IMR-90 (cell line): ENCODE measurements at regions not wholly inside any gene's neighbourhood (a gene's known extent, or its start where the extent isn't known, plus 50 kb on each side); places are given as distances from the start of the nearest gene placed in this dataset.
A peak's percentile ranks its signal among the peaks of the same experiment; 100 is the strongest.

ENCODE experiments used
- ATAC-seq: fragments of 200-7000 bp; cut with Tn5 transposase; 2 replicates; pipeline ENCODE4 v1.9.1; 2020; ENCODE audit warnings: low read depth, mild to moderate bottlenecking, moderate library complexity
- BruUV-seq: library from RNA; stranded (reverse); fragments of 400-500 nt; replicated peaks from 2 replicates; lab custom pipeline; 2021; lab: Mats Ljungman, UMichigan
- CTCF ChIA-PET: fragments of 300-600 bp; formaldehyde crosslinking; extraction: SDS; loops from one replicate; lab custom pipeline; 2021; ENCODE audit warnings: antibody characterized with exemption; lab: Yijun Ruan, JAX
- POLR2A ChIA-PET: fragments of 300-600 bp; sonication (Branson Sonifier 250); formaldehyde crosslinking; loops from one replicate; lab custom pipeline; 2022; ENCODE audit warnings: antibody characterized with exemption; ENCODE audit not compliant: unreplicated experiment; lab: Charles Lee
- DNase-seq: peaks from one replicate; pipeline ENCODE4 v3.0.0; 2013
- H2AFZ ChIP-seq: replicated peaks from 2 replicates; pipeline ENCODE3; 2013; ENCODE audit warnings: low read length, mild to moderate bottlenecking; ENCODE audit not compliant: poor library complexity
- H2AK5ac ChIP-seq: 2 replicates; pipeline ENCODE4 v1.6.1; 2013; ENCODE audit warnings: low read depth, low read length, inconsistent platforms
- H2AK9ac ChIP-seq: replicated peaks from 2 replicates; pipeline ENCODE3; 2013; ENCODE audit warnings: mild to moderate bottlenecking, low read depth, low read length, moderate library complexity; ENCODE audit not compliant: poor library complexity
- H2BK120ac ChIP-seq: 2 replicates; pipeline ENCODE4 v1.6.1; 2013; ENCODE audit warnings: low read depth, low read length, inconsistent platforms
- H2BK15ac ChIP-seq: 3 replicates; pipeline ENCODE4 v1.6.1; 2013; ENCODE audit warnings: low read depth, low read length, inconsistent platforms
- H2BK20ac ChIP-seq: 2 replicates; pipeline ENCODE4 v1.6.1; 2013; ENCODE audit warnings: low read depth, mild to moderate bottlenecking, inconsistent platforms, low read length, moderate library complexity
- H2BK5ac ChIP-seq: 2 replicates; pipeline ENCODE4 v1.6.1; 2013; ENCODE audit warnings: mild to moderate bottlenecking, low read depth, low read length, inconsistent platforms; ENCODE audit not compliant: poor library complexity, severe bottlenecking
- H3K14ac ChIP-seq: replicated peaks from 2 replicates; pipeline ENCODE4 v1.6.1; 2013; ENCODE audit warnings: low read depth, low read length, inconsistent platforms
- H3K18ac ChIP-seq: 2 replicates; pipeline ENCODE4 v1.6.1; 2013; ENCODE audit warnings: low read depth, low read length, control low read depth
- H3K23ac ChIP-seq: 2 replicates; pipeline ENCODE4 v1.6.1; 2013; ENCODE audit warnings: low read depth, low read length, inconsistent platforms
- H3K27ac ChIP-seq: 2 replicates; pipeline ENCODE4 v1.5.1; 2013; ENCODE audit warnings: mild to moderate bottlenecking, control low read depth, low read length; ENCODE audit not compliant: insufficient read depth
- H3K27me3 ChIP-seq: 2 replicates; pipeline ENCODE4 v1.6.1; 2013; ENCODE audit warnings: low read length; ENCODE audit not compliant: control insufficient read depth, insufficient read depth
- H3K36me3 ChIP-seq: 2 replicates; pipeline ENCODE4 v1.6.1; 2013; ENCODE audit warnings: low read length, mixed read lengths; ENCODE audit not compliant: control insufficient read depth, insufficient read depth
- H3K4ac ChIP-seq: 2 replicates; pipeline ENCODE4 v1.6.1; 2013; ENCODE audit warnings: low read depth, low read length, inconsistent platforms
- H3K4me1 ChIP-seq: 2 replicates; pipeline ENCODE4 v1.6.1; 2013; ENCODE audit warnings: low read length, mixed read lengths; ENCODE audit not compliant: control insufficient read depth, insufficient read depth
- H3K4me2 ChIP-seq: 2 replicates; pipeline ENCODE4 v1.6.1; 2013; ENCODE audit warnings: low read depth, mild to moderate bottlenecking, control low read depth, low read length, moderate library complexity
- H3K4me3 ChIP-seq: 2 replicates; pipeline ENCODE4 v1.5.1; 2013; ENCODE audit warnings: low read depth, mild to moderate bottlenecking, control low read depth, low read length, moderate library complexity; ENCODE audit not compliant: insufficient read depth
- H3K56ac ChIP-seq: 2 replicates; pipeline ENCODE4 v1.6.1; 2013; ENCODE audit warnings: low read length, inconsistent platforms; ENCODE audit not compliant: insufficient read depth; ENCODE audit errors: extremely low read depth
- H3K79me1 ChIP-seq, 2 experiments: 2 replicates each; pipeline ENCODE4 v1.6.1; 2013; ENCODE audit warnings: low read length in 2 of 2, inconsistent platforms in 1 of 2, low read depth in 1 of 2
- H3K9ac ChIP-seq: 2 replicates; pipeline ENCODE4 v1.6.1; 2013; ENCODE audit warnings: low read depth, low read length, control low read depth
- H3K9me1 ChIP-seq: 2 replicates; pipeline ENCODE4 v1.6.1; 2013; ENCODE audit warnings: low read length, inconsistent platforms; ENCODE audit not compliant: insufficient read depth
- H3K9me3 ChIP-seq: 2 replicates; pipeline ENCODE4 v1.6.1; 2013; ENCODE audit warnings: low read length; ENCODE audit not compliant: control insufficient read depth, insufficient read depth
- H4K20me1 ChIP-seq: 2 replicates; pipeline ENCODE4 v1.6.1; 2013; ENCODE audit warnings: low read length, inconsistent platforms; ENCODE audit not compliant: insufficient read depth
- H4K5ac ChIP-seq: 2 replicates; pipeline ENCODE4 v1.6.1; 2013; ENCODE audit warnings: mild to moderate bottlenecking, low read depth, low read length, control low read depth
- H4K8ac ChIP-seq, 2 experiments: 2 replicates each; pipeline ENCODE4 v1.6.1; 2013; ENCODE audit warnings: low read depth in 2 of 2, low read length in 2 of 2, control low read depth in 1 of 2, inconsistent platforms in 1 of 2
- H4K91ac ChIP-seq: 2 replicates; pipeline ENCODE4 v1.6.1; 2013; ENCODE audit warnings: low read depth, low read length, inconsistent platforms; ENCODE audit not compliant: insufficient read depth
- BHLHE40 ChIP-seq: fragments of 150-350 bp; IDR thresholded peaks from 2 replicates; pipeline ENCODE4 v1.6.1; 2016; ENCODE audit warnings: mild to moderate bottlenecking, low read depth, low read length
- CEBPB ChIP-seq: IDR thresholded peaks from 2 replicates; pipeline ENCODE4 v1.6.1; 2012; ENCODE audit warnings: low read depth, low read length, improper control_type of control experiment
- CHD1 ChIP-seq: IDR thresholded peaks from 2 replicates; pipeline ENCODE4 v1.6.1; 2012; ENCODE audit warnings: low read depth, low read length, improper control_type of control experiment
- FOS ChIP-seq: fragments of 150-350 bp; IDR thresholded peaks from 2 replicates; pipeline ENCODE4 v1.6.1; 2016; ENCODE audit warnings: low read depth, low read length
- MAFK ChIP-seq: IDR thresholded peaks from 2 replicates; pipeline ENCODE4 v1.6.1; 2012; ENCODE audit warnings: low read depth, low read length, improper control_type of control experiment
- MAZ ChIP-seq: IDR thresholded peaks from 2 replicates; pipeline ENCODE4 v1.6.1; 2012; ENCODE audit warnings: low read depth, mild to moderate bottlenecking, low read length, improper control_type of control experiment, moderate library complexity, borderline replicate concordance
- MXI1 ChIP-seq: IDR thresholded peaks from 2 replicates; pipeline ENCODE4 v1.6.1; 2012; ENCODE audit warnings: low read depth, mild to moderate bottlenecking, low read length, moderate library complexity, borderline replicate concordance
- NFE2L2 ChIP-seq: fragments of 150-350 bp; IDR thresholded peaks from 2 replicates; pipeline ENCODE4 v1.6.1; 2016; ENCODE audit warnings: low read depth, mild to moderate bottlenecking, low read length
- POLR2A ChIP-seq: IDR thresholded peaks from 2 replicates; pipeline ENCODE4 v1.6.1; 2012; ENCODE audit warnings: mild to moderate bottlenecking, low read depth, low read length
- RAD21 ChIP-seq: IDR thresholded peaks from 2 replicates; pipeline ENCODE4 v1.6.1; 2012; ENCODE audit warnings: low read length, improper control_type of control experiment
- RCOR1 ChIP-seq: IDR thresholded peaks from 2 replicates; pipeline ENCODE4 v1.6.1; 2012; ENCODE audit warnings: mild to moderate bottlenecking, low read length, improper control_type of control experiment; ENCODE audit not compliant: insufficient replicate concordance
- RFX5 ChIP-seq: IDR thresholded peaks from 2 replicates; pipeline ENCODE4 v1.8.0; 2012; ENCODE audit warnings: low read depth, mild to moderate bottlenecking, low read length, moderate library complexity
- WGBS, 2 experiments: methylation state at CpG; one replicate each; pipeline versions ENCODE4 v1.1.5 to v1.1.7; 2013; ENCODE audit warnings: missing lambda C conversion rate in 2 of 2; ENCODE audit not compliant: insufficient read length in 1 of 2; ENCODE audit errors: extremely low coverage in 2 of 2; 5-methylcytosine and 5-hydroxymethylcytosine counted together
- dilution Hi-C: fragments of 300-500 bp; cut with HindIII; formaldehyde crosslinking; loops from one replicate; pipeline ENCODE4 v1.14.3; 2018; ENCODE audit warnings: low sequenced_read_pairs; ENCODE audit not compliant: unreplicated experiment
- in situ Hi-C: fragments of 300-500 bp; cut with MboI; formaldehyde crosslinking; loops from 3 replicates; pipeline ENCODE4 v1.14.3; 2019; ENCODE audit warnings: low sequenced_read_pairs, inconsistent platforms, mixed read lengths
- intact Hi-C: fragments of 100-400 bp; cut with micrococcal nuclease; formaldehyde crosslinking; loops from 2 replicates; pipeline ENCODE4 v1.10.0; 2022
- TF ChIP-seq, protein P1 (sequence below): fragments of 150-350 bp; IDR thresholded peaks from 2 replicates; pipeline ENCODE4 v1.6.1; 2017; ENCODE audit warnings: mild to moderate bottlenecking, antibody characterized with exemption, low read length, low read depth
- TF ChIP-seq, protein P2 (sequence below): fragments of 150-350 bp; IDR thresholded peaks from 2 replicates; pipeline ENCODE4 v1.6.1; 2016; ENCODE audit warnings: low read depth, mild to moderate bottlenecking, low read length, moderate library complexity, borderline replicate concordance
- TF ChIP-seq, protein P3 (sequence below): conservative IDR thresholded peaks from 2 replicates; pipeline ENCODE4 v1.5.1; 2012; ENCODE audit warnings: mild to moderate bottlenecking, low read depth, low read length, improper control_type of control experiment

DNA sequence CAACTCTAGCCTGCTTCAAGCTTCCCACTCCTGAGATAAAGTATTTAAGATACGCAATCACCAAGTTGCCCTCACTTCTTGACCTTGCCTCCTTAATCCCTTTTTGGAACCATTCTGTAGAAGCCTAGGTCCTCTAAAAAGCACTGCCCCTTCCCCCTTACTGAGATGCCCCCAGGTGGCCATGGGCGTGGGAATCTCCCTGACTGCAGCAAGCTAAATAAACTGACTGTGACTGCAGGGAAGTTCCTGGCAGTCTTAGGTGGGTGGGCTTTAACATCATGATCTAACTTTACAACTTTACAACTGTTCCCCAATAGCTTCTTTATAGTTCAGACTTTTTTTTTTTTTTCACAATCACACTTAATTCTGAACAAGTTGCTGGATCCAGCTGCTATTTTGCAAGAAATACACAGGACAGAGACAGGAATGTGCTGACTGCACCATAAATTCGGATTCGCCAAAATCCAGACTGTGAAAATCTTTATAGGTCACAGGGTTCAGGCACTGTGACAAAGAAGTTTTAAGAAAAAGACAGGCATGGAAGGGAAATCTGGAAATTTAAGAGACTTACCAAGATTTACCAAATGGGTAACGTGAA lies 344.2 kb upstream of the SULF2 start:
- H2BK5ac ChIP-seq, result no peak overlapping the region
- no peak overlapping the region for H3K4ac ChIP-seq
- no peak overlapping the region for H3K18ac ChIP-seq
- CTCF ChIA-PET, result no interaction called here
- no TSS peak for BruUV-seq
- H2BK15ac ChIP-seq, result no peak overlapping the region
- ATAC-seq (no peak), DNase-seq (no peak)
- in situ Hi-C loops, result no loop called here
- no peaks in the 10 kb centered on the region for H3K9me3 ChIP-seq
- no peak overlapping the region for H3K14ac ChIP-seq
- no peaks in the 10 kb centered on the region for H3K79me1 ChIP-seq
- H3K23ac ChIP-seq, result no peak overlapping the region
- no peak overlapping the region for H3K9ac ChIP-seq
- peak overlapping the region; percentile 7 for H2AFZ ChIP-seq
- no peak overlapping the region for H2BK120ac ChIP-seq
- no peaks in the 10 kb centered on the region for H3K36me3 ChIP-seq
- H3K56ac ChIP-seq, result no peak overlapping the region
- H3K27me3 ChIP-seq, result peaks cover 3% of the 10 kb centered on the region; the same call in 1 of the 2 replicates
- no peak overlapping the region for H2AK9ac ChIP-seq
- H3K9me1 ChIP-seq, result no peaks in the 10 kb centered on the region
- WGBS, 2 experiments, result 32% methylated on average over 3 of the region's 5 CpGs; no CpG with 5 or more reads in 1 of the 2 experiments
- intact Hi-C loops, result no loop called here
- TF ChIP-seq CEBPB, result no peak
- no peak for TF ChIP-seq MXI1
- TF ChIP-seq FOS, result no peak
- no peak for TF ChIP-seq CHD1
- no peak for TF ChIP-seq MAZ
- TF ChIP-seq, protein P1, sequence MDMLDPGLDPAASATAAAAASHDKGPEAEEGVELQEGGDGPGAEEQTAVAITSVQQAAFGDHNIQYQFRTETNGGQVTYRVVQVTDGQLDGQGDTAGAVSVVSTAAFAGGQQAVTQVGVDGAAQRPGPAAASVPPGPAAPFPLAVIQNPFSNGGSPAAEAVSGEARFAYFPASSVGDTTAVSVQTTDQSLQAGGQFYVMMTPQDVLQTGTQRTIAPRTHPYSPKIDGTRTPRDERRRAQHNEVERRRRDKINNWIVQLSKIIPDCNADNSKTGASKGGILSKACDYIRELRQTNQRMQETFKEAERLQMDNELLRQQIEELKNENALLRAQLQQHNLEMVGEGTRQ, result no peak
- no peak for TF ChIP-seq NFE2L2
- TF ChIP-seq, protein P2, sequence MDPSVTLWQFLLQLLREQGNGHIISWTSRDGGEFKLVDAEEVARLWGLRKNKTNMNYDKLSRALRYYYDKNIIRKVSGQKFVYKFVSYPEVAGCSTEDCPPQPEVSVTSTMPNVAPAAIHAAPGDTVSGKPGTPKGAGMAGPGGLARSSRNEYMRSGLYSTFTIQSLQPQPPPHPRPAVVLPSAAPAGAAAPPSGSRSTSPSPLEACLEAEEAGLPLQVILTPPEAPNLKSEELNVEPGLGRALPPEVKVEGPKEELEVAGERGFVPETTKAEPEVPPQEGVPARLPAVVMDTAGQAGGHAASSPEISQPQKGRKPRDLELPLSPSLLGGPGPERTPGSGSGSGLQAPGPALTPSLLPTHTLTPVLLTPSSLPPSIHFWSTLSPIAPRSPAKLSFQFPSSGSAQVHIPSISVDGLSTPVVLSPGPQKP, result no peak
- TF ChIP-seq RCOR1, result no peak
- no peak for TF ChIP-seq BHLHE40
- no peak for TF ChIP-seq RFX5
- no peak for TF ChIP-seq POLR2A
- TF ChIP-seq, protein P3, sequence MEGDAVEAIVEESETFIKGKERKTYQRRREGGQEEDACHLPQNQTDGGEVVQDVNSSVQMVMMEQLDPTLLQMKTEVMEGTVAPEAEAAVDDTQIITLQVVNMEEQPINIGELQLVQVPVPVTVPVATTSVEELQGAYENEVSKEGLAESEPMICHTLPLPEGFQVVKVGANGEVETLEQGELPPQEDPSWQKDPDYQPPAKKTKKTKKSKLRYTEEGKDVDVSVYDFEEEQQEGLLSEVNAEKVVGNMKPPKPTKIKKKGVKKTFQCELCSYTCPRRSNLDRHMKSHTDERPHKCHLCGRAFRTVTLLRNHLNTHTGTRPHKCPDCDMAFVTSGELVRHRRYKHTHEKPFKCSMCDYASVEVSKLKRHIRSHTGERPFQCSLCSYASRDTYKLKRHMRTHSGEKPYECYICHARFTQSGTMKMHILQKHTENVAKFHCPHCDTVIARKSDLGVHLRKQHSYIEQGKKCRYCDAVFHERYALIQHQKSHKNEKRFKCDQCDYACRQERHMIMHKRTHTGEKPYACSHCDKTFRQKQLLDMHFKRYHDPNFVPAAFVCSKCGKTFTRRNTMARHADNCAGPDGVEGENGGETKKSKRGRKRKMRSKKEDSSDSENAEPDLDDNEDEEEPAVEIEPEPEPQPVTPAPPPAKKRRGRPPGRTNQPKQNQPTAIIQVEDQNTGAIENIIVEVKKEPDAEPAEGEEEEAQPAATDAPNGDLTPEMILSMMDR, result no peak
- no peak for TF ChIP-seq RAD21
- no peak for TF ChIP-seq MAFK
- no peak overlapping the region for H2AK5ac ChIP-seq
- no peak overlapping the region for H3K4me2 ChIP-seq
- no peaks in the 10 kb centered on the region for H4K20me1 ChIP-seq
- no peaks in the 10 kb centered on the region for H3K4me1 ChIP-seq
- POLR2A ChIA-PET, result no interaction called here
- no peak overlapping the region for H3K4me3 ChIP-seq
- H3K27ac ChIP-seq, result no peak overlapping the region
- H4K8ac ChIP-seq, result no peak overlapping the region
- H2BK20ac ChIP-seq, result no peak overlapping the region
- dilution Hi-C loops, result no loop called here
- no peak overlapping the region for H4K91ac ChIP-seq
- no peak overlapping the region for H4K5ac ChIP-seq
